Liver (tissue), 8 donors: ENCODE measurements at regions not wholly inside any gene's neighbourhood (a gene's known extent, or its start where the extent isn't known, plus 50 kb on each side); places are given as distances from the start of the nearest gene placed in this dataset.

Experiments used
- DNase-seq: peaks from one replicate; pipeline ENCODE4 v3.0.0-alpha.2; 2017; ENCODE audit warnings: low spot score
- H3K27ac ChIP-seq, 2 donors: one replicate each; pipeline ENCODE4 v1.7.0; 2013; ENCODE audit warnings: inconsistent platforms in 2 of 2, low read length in 2 of 2, control low read depth in 1 of 2, low read depth in 1 of 2, mild to moderate bottlenecking in 1 of 2
- H3K27me3 ChIP-seq, 4 donors: one replicate each; pipeline versions ENCODE4 v1.6.1 to v1.7.0; 2013; ENCODE audit warnings: low read length in 3 of 4, inconsistent platforms in 1 of 4, mild to moderate bottlenecking in 1 of 4, moderate library complexity in 1 of 4; ENCODE audit not compliant: control insufficient read depth in 4 of 4, insufficient read depth in 4 of 4
- H3K36me3 ChIP-seq, 4 donors: one replicate each; pipeline versions ENCODE4 v1.6.1 to v1.7.0; 2013; ENCODE audit warnings: low read length in 3 of 4, mild to moderate bottlenecking in 3 of 4, low read depth in 1 of 4, moderate library complexity in 1 of 4; ENCODE audit not compliant: control insufficient read depth in 4 of 4, insufficient read depth in 3 of 4
- H3K4me1 ChIP-seq, 4 donors: one replicate each; pipeline versions ENCODE4 v1.6.1 to v1.7.0; 2013; ENCODE audit warnings: low read length in 3 of 4, mild to moderate bottlenecking in 3 of 4, moderate library complexity in 1 of 4; ENCODE audit not compliant: control insufficient read depth in 4 of 4, insufficient read depth in 4 of 4
- H3K4me3 ChIP-seq, 3 donors: one replicate each; pipeline versions ENCODE4 v1.6.1 to v1.7.0; 2013; ENCODE audit warnings: low read length in 3 of 3, control low read depth in 1 of 3, low read depth in 1 of 3, mild to moderate bottlenecking in 1 of 3
- H3K9ac ChIP-seq, 2 donors: one replicate each; pipeline ENCODE4 v1.7.0; 2013; ENCODE audit warnings: low read length in 2 of 2, mild to moderate bottlenecking in 2 of 2, moderate library complexity in 2 of 2, control low read depth in 1 of 2, low read depth in 1 of 2
- H3K9me3 ChIP-seq, 4 donors: one replicate each; pipeline versions ENCODE4 v1.6.1 to v1.7.0; 2013; ENCODE audit warnings: low read length in 3 of 4; ENCODE audit not compliant: control insufficient read depth in 4 of 4
- FOXA1 ChIP-seq: IDR thresholded peaks from 2 replicates; pipeline ENCODE4 v1.6.1; 2016; ENCODE audit warnings: antibody characterized with exemption
- GABPA ChIP-seq, 2 donors: IDR thresholded peaks in 1 of 2; conservative IDR thresholded peaks in 1 of 2; 2 replicates each; pipeline ENCODE4 v1.6.1; 2016; ENCODE audit warnings: antibody characterized with exemption in 2 of 2, mild to moderate bottlenecking in 1 of 2, moderate library complexity in 1 of 2
- HNF4A ChIP-seq, 2 donors: conservative IDR thresholded peaks; 2 replicates each; pipeline ENCODE4 v1.6.1; 2016; ENCODE audit warnings: antibody characterized with exemption in 2 of 2, mild to moderate bottlenecking in 2 of 2
- HNF4G ChIP-seq: IDR thresholded peaks from 2 replicates; pipeline ENCODE4 v1.6.1; 2016; ENCODE audit warnings: antibody characterized with exemption
- JUND ChIP-seq, 2 donors: IDR thresholded peaks; 2 replicates each; pipeline ENCODE4 v1.6.1; 2016; ENCODE audit warnings: antibody characterized with exemption in 2 of 2
- NR2F2 ChIP-seq: IDR thresholded peaks from 2 replicates; pipeline ENCODE4 v1.6.1; 2016; ENCODE audit warnings: antibody characterized with exemption
- RAD21 ChIP-seq, 2 donors: IDR thresholded peaks; 2 replicates each; pipeline ENCODE4 v1.6.1; 2016; ENCODE audit warnings: antibody characterized with exemption in 2 of 2, mild to moderate bottlenecking in 2 of 2
- RXRA ChIP-seq, 2 donors: IDR thresholded peaks; 2 replicates each; pipeline ENCODE4 v1.6.1; 2017 to 2018; ENCODE audit warnings: antibody characterized with exemption in 2 of 2, mild to moderate bottlenecking in 1 of 2
- SP1 ChIP-seq: IDR thresholded peaks from 2 replicates; pipeline ENCODE4 v1.6.1; 2018; ENCODE audit warnings: antibody characterized with exemption, mild to moderate bottlenecking
- YY1 ChIP-seq: IDR thresholded peaks from 2 replicates; pipeline ENCODE4 v1.6.1; 2016; ENCODE audit warnings: antibody characterized with exemption, mild to moderate bottlenecking
- WGBS: extraction: QIAGEN DNeasy Blood & Tissue Kit; methylation state at CpG from one replicate; pipeline ENCODE4 v1.1.7; 2013; 5-methylcytosine and 5-hydroxymethylcytosine counted together
- TF ChIP-seq, protein P1 (sequence below): fragments of 150-350 bp; IDR thresholded peaks from 2 replicates; pipeline ENCODE4 v1.5.1; 2017; ENCODE audit warnings: improper control_type of control experiment, low read depth, low read length; ENCODE audit not compliant: missing input control
- TF ChIP-seq, protein P2 (sequence below): IDR thresholded peaks from 2 replicates; pipeline ENCODE4 v1.6.1; 2016; ENCODE audit warnings: antibody characterized with exemption
- TF ChIP-seq, protein P3 (sequence below): IDR thresholded peaks from 2 replicates; pipeline ENCODE4 v1.6.1; 2016; ENCODE audit warnings: antibody characterized with exemption
- TF ChIP-seq, protein P4 (sequence below): IDR thresholded peaks from 2 replicates; pipeline ENCODE4 v1.6.1; 2016; ENCODE audit warnings: antibody characterized with exemption
- donor health status: healthy.
- donor health status: healthy.
- donor health status: healthy.
- donor health status: healthy.
- donor health status: healthy.

DNA sequence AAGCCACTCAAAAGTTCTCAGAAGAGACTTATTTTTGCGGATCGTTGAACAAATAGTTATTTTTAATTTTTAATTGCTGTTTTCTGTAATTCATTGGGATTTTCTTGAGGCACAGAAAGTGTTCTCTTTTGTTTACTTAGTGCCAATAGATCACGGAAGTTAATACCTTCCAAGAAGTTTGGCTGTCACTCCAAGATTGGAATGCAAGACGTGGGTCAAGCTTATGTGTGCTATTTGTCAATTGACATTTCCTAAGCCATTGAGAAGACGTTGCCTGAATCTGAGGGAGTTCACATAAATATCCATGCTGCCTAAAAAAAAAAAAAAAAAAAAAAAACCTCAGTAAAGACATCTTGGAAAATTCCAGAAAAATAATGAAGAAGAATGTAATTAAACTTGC is 1071.4 kb upstream of the ADGRB3 start (continued):
- TF ChIP-seq, protein P1, sequence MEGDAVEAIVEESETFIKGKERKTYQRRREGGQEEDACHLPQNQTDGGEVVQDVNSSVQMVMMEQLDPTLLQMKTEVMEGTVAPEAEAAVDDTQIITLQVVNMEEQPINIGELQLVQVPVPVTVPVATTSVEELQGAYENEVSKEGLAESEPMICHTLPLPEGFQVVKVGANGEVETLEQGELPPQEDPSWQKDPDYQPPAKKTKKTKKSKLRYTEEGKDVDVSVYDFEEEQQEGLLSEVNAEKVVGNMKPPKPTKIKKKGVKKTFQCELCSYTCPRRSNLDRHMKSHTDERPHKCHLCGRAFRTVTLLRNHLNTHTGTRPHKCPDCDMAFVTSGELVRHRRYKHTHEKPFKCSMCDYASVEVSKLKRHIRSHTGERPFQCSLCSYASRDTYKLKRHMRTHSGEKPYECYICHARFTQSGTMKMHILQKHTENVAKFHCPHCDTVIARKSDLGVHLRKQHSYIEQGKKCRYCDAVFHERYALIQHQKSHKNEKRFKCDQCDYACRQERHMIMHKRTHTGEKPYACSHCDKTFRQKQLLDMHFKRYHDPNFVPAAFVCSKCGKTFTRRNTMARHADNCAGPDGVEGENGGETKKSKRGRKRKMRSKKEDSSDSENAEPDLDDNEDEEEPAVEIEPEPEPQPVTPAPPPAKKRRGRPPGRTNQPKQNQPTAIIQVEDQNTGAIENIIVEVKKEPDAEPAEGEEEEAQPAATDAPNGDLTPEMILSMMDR: no peak
- TF ChIP-seq GABPA (IDR thresholded peaks at IDR 0.05 in 1 of 2, conservative IDR thresholded peaks at IDR 0.05 in 1 of 2) (no peak), HNF4A (conservative IDR thresholded peaks at IDR 0.05) (no peak), NR2F2 (no peak), YY1 (no peak)
- TF ChIP-seq, protein P2, sequence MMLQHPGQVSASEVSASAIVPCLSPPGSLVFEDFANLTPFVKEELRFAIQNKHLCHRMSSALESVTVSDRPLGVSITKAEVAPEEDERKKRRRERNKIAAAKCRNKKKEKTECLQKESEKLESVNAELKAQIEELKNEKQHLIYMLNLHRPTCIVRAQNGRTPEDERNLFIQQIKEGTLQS: no peak

DNA sequence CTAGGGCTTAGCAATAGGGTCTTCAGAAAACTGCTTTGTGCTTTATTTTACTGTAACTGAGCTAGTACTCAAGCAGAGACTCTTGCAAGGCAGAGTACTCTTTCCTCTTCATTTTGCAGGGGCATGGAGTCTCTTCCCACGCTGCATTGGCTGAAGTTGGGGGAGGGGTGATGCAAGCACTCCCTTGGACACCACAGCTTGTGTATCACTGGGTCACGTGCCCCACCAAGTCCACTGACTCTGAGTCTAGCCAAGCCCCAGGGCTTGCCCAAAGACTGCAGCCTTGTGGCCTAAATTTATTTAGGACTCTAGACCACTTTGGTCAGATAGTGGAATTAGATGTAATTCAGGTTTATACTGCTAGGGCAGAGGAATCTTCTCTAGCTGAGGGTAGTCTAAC is 1075.0 kb upstream of the ADGRB3 start:
- peaks cover 0 to 2% (median under 1%) of the 10 kb centered on the region in 4 donors for H3K9me3 ChIP-seq
- no peak overlapping the region for H3K9ac ChIP-seq
- TF ChIP-seq NR2F2 (no peak), GABPA (IDR thresholded peaks at IDR 0.05 in 1 of 2, conservative IDR thresholded peaks at IDR 0.05 in 1 of 2) (no peak), SP1 (no peak), FOXA1 (no peak), HNF4A (conservative IDR thresholded peaks at IDR 0.05) (no peak), YY1 (no peak), RXRA (IDR thresholded peaks at IDR 0.05) (no peak), JUND (IDR thresholded peaks at IDR 0.05) (no peak), RAD21 (IDR thresholded peaks at IDR 0.05) (no peak), HNF4G (no peak)
- TF ChIP-seq, protein P3, sequence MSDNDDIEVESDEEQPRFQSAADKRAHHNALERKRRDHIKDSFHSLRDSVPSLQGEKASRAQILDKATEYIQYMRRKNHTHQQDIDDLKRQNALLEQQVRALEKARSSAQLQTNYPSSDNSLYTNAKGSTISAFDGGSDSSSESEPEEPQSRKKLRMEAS: no peak
- TF ChIP-seq, protein P2: no peak
- TF ChIP-seq, protein P4, sequence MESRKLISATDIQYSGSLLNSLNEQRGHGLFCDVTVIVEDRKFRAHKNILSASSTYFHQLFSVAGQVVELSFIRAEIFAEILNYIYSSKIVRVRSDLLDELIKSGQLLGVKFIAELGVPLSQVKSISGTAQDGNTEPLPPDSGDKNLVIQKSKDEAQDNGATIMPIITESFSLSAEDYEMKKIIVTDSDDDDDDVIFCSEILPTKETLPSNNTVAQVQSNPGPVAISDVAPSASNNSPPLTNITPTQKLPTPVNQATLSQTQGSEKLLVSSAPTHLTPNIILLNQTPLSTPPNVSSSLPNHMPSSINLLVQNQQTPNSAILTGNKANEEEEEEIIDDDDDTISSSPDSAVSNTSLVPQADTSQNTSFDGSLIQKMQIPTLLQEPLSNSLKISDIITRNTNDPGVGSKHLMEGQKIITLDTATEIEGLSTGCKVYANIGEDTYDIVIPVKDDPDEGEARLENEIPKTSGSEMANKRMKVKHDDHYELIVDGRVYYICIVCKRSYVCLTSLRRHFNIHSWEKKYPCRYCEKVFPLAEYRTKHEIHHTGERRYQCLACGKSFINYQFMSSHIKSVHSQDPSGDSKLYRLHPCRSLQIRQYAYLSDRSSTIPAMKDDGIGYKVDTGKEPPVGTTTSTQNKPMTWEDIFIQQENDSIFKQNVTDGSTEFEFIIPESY: no peak
- TF ChIP-seq, protein P1: no peak
- H3K4me3 ChIP-seq: no peak overlapping the region
- no peaks in the 10 kb centered on the region for H3K4me1 ChIP-seq
- no peaks in the 10 kb centered on the region for H3K27me3 ChIP-seq
- DNase-seq: no peak
- 62% methylated on average over 2 of the region's 2 CpGs for WGBS
- H3K36me3 ChIP-seq: no peaks in the 10 kb centered on the region
- no peak overlapping the region for H3K27ac ChIP-seq
